ENCODE measurements at regions not wholly inside any gene's neighbourhood (a gene's known extent, or its start where the extent isn't known, plus 50 kb on each side); places are given as distances from the start of the nearest gene placed in this dataset.
A peak's percentile ranks its signal among the peaks of the same experiment; 100 is the strongest.

- no peak for DNase-seq (ENCODE audit: low read depth)
These were observed 494.6 kb downstream of the RFC3 start for GRCh38 chr13:34312578-34312977.

GRCh38 chr13:34320084-34320483 lies 502.1 kb downstream of the RFC3 start:
- DNase-seq (ENCODE audit: low read depth), result no peak

- no peak for DNase-seq (ENCODE audit: low read depth)
These were observed 504.2 kb downstream of the RFC3 start for GRCh38 chr13:34322014-34322742.

GRCh38 chr13:34322743-34323074 lies 504.8 kb downstream of the RFC3 start:
- no peak for DNase-seq (ENCODE audit: low read depth)

- no peak for DNase-seq (ENCODE audit: low read depth)
These were observed 517.4 kb downstream of the RFC3 start for GRCh38 chr13:34335014-34336007.

GRCh38 chr13:34338102-34338501 lies 520.2 kb downstream of the RFC3 start:
- no peak for DNase-seq (ENCODE audit: low read depth)

- peak; percentile 63 for DNase-seq (ENCODE audit: low read depth)
These were observed 522.6 kb downstream of the RFC3 start for GRCh38 chr13:34340534-34340933.

GRCh38 chr13:34343413-34343940 lies 525.5 kb downstream of the RFC3 start:
- DNase-seq (ENCODE audit: low read depth), result no peak

- peak; percentile 13 for DNase-seq (ENCODE audit: low read depth)
These were observed 526.9 kb downstream of the RFC3 start for GRCh38 chr13:34344816-34345215.

GRCh38 chr13:34345258-34345965 lies 527.5 kb downstream of the RFC3 start:
- no peak for DNase-seq (ENCODE audit: low read depth)

GRCh38 chr13:34346626-34347025 lies 528.7 kb downstream of the RFC3 start:
- DNase-seq (ENCODE audit: low read depth), result peak; percentile 32

- no peak for DNase-seq (ENCODE audit: low read depth)
These were observed 530.0 kb downstream of the RFC3 start for GRCh38 chr13:34347784-34348573.

GRCh38 chr13:34349091-34349722 lies 531.3 kb downstream of the RFC3 start:
- DNase-seq (ENCODE audit: low read depth), result peak; percentile 97

- DNase-seq (ENCODE audit: low read depth), result no peak
These were observed 532.7 kb downstream of the RFC3 start for GRCh38 chr13:34350671-34351070.

- DNase-seq (ENCODE audit: low read depth), result no peak
These were observed 533.2 kb downstream of the RFC3 start for GRCh38 chr13:34351134-34351533.

GRCh38 chr13:34352958-34353357 lies 535.0 kb downstream of the RFC3 start:
- DNase-seq (ENCODE audit: low read depth), result peak; percentile 27

- no peak for DNase-seq (ENCODE audit: low read depth)
These were observed 538.9 kb downstream of the RFC3 start for GRCh38 chr13:34356686-34357434.

- DNase-seq (ENCODE audit: low read depth), result peak; percentile 93
These were observed 539.7 kb downstream of the RFC3 start for GRCh38 chr13:34357435-34358232.
